ENCODE measurements at regions not wholly inside any gene's neighbourhood (a gene's known extent, or its start where the extent isn't known, plus 50 kb on each side); places are given as distances from the start of the nearest gene placed in this dataset.

- TF ChIP-seq, protein P1, sequence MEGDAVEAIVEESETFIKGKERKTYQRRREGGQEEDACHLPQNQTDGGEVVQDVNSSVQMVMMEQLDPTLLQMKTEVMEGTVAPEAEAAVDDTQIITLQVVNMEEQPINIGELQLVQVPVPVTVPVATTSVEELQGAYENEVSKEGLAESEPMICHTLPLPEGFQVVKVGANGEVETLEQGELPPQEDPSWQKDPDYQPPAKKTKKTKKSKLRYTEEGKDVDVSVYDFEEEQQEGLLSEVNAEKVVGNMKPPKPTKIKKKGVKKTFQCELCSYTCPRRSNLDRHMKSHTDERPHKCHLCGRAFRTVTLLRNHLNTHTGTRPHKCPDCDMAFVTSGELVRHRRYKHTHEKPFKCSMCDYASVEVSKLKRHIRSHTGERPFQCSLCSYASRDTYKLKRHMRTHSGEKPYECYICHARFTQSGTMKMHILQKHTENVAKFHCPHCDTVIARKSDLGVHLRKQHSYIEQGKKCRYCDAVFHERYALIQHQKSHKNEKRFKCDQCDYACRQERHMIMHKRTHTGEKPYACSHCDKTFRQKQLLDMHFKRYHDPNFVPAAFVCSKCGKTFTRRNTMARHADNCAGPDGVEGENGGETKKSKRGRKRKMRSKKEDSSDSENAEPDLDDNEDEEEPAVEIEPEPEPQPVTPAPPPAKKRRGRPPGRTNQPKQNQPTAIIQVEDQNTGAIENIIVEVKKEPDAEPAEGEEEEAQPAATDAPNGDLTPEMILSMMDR (IDR thresholded peaks at IDR 0.05; ENCODE audit: low read depth, low read length): no peak
- H3K27ac ChIP-seq (ENCODE audit: low read depth, low read length): no peak overlapping the region
- no peak for DNase-seq (ENCODE audit: low read depth, low spot score)
- POLR2A ChIA-PET: no interaction called here
- no peaks in the 10 kb centered on the region for H3K9me3 ChIP-seq (ENCODE audit: control insufficient read depth, insufficient read depth, low read length)
- no peak overlapping the region for H3K4me3 ChIP-seq (ENCODE audit: low read depth, low read length)
- H3K27me3 ChIP-seq (ENCODE audit: control insufficient read depth, insufficient read depth, low read length): no peaks in the 10 kb centered on the region
- CTCF ChIA-PET: no interaction called here
Measured at GRCh38 chr4:138611721-138612120, 369.6 kb upstream of the SLC7A11 start.

DNA sequence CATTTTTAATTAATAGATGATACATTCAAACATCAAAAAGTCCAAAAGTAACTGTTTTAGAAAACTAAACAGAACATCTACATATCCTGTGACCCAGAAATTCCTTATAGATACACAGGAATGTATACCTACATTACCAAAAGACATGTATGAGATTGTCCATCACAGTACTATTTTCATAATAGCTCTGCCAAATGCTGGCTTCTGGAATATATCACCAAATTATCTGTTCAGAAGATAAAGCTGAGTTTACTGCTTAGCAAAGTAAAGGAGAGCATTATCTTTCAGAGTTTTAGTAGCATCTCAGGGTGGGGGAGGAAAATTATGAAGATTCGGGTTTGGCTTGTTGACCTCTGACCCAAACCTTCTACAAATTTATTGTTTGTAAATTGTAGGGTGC is 368.9 kb upstream of the SLC7A11 start:
- DNase-seq (ENCODE audit: low read depth, low spot score): no peak
- H3K4me3 ChIP-seq (ENCODE audit: low read depth, low read length): no peak overlapping the region
- no peaks in the 10 kb centered on the region for H3K27me3 ChIP-seq (ENCODE audit: control insufficient read depth, insufficient read depth, low read length)
- CTCF ChIA-PET: no interaction called here
- POLR2A ChIA-PET: no interaction called here
- H3K9me3 ChIP-seq (ENCODE audit: control insufficient read depth, insufficient read depth, low read length): no peaks in the 10 kb centered on the region
- TF ChIP-seq, protein P1 (IDR thresholded peaks at IDR 0.05; ENCODE audit: low read depth, low read length): no peak
- no peak overlapping the region for H3K27ac ChIP-seq (ENCODE audit: low read depth, low read length)

DNA sequence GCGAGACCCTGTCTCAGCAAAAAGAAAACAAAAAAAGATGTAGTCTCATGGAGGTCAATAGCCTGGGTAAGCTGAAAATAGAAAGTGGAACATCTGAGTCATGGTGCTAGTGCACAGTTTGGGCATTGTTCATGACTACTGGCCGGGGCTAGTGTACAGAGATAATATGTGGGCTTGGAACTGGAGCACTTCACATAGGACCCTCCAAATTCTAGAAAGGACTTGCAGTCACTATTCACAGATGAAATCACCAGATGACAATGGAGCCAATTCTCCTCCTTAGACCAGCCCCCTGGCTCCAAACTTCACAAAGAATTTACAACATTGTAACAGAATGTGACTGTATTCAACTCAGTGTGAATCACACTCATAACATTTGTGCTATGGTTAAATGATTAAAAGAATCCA is 367.8 kb upstream of the SLC7A11 start:
- ChIA-PET CTCF (interaction anchor here (1.0 kb wide), 1 partner anchor 354 kb away, joined by 4 read pairs; no protein-coding TSS in a partner anchor), POLR2A (no interaction called here)
- no peak for DNase-seq (ENCODE audit: low read depth, low spot score)
- TF ChIP-seq, protein P1 (IDR thresholded peaks at IDR 0.05; ENCODE audit: low read depth, low read length): no peak
- Histone ChIP-seq H3K4me3 (ENCODE audit: low read depth, low read length) (no peak overlapping the region), H3K27me3 (ENCODE audit: control insufficient read depth, insufficient read depth, low read length) (no peaks in the 10 kb centered on the region), H3K9me3 (ENCODE audit: control insufficient read depth, insufficient read depth, low read length) (no peaks in the 10 kb centered on the region), H3K27ac (ENCODE audit: low read depth, low read length) (peak overlapping the region; percentile 47)

DNA sequence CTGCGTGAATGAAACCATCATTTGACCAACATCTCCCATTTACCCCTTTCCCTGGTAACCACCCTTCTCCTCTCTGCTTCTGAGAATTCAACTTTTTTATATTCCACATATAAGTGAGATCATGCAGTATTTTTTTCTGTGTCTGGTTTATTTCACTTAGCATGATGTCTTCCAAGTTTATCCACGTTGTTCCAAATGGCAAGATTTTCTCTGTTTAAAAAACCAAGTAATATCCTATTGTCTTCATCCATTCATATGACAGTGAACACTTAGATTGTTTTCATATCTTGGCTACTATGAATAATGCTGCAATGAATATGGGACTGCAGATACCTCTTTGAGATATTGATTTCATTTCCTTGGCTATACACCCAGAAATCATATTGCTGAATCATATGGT is 362.4 kb upstream of the SLC7A11 start:
- ChIA-PET POLR2A (no interaction called here), CTCF (no interaction called here)
- TF ChIP-seq, protein P1 (IDR thresholded peaks at IDR 0.05; ENCODE audit: low read depth, low read length): no peak
- Histone ChIP-seq H3K9me3 (ENCODE audit: control insufficient read depth, insufficient read depth, low read length) (no peaks in the 10 kb centered on the region), H3K27me3 (ENCODE audit: control insufficient read depth, insufficient read depth, low read length) (no peaks in the 10 kb centered on the region), H3K27ac (ENCODE audit: low read depth, low read length) (no peak overlapping the region), H3K4me3 (ENCODE audit: low read depth, low read length) (no peak overlapping the region)
- DNase-seq (ENCODE audit: low read depth, low spot score): no peak

- no peaks in the 10 kb centered on the region for H3K27me3 ChIP-seq (ENCODE audit: control insufficient read depth, insufficient read depth, low read length)
- H3K4me3 ChIP-seq (ENCODE audit: low read depth, low read length): no peak overlapping the region
- ChIA-PET POLR2A (no interaction called here), CTCF (no interaction called here)
- no peak for DNase-seq (ENCODE audit: low read depth, low spot score)
- TF ChIP-seq, protein P1 (IDR thresholded peaks at IDR 0.05; ENCODE audit: low read depth, low read length): no peak
- H3K9me3 ChIP-seq (ENCODE audit: control insufficient read depth, insufficient read depth, low read length): no peaks in the 10 kb centered on the region
- H3K27ac ChIP-seq (ENCODE audit: low read depth, low read length): no peak overlapping the region
Measured at GRCh38 chr4:138602664-138603063, 360.5 kb upstream of the SLC7A11 start.
